ENCODE measurements at regions not wholly inside any gene's neighbourhood (a gene's known extent, or its start where the extent isn't known, plus 50 kb on each side); places are given as distances from the start of the nearest gene placed in this dataset.

DNA sequence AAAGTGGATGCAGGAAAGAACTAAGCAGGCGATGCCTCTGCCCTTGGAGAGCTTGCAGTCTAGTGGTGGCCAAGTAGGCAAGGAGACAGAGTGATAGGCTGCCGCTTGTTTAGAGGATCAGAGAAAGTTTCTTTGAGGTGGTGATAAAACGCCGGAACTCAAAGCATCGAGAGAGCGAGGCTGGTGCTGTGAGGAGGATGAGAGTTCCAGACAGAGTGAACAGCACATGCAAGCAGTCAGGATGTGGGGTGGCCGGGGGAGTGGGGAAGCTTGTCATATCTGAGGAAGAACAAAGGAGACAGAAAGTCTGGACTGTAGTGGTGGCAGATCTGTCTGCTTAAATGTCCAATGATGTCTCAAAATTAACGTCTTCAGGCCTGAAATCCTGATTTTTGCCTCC is 319.7 kb downstream of the SNAPC1 start:
- Histone ChIP-seq H3K27me3 (no peaks in the 10 kb centered on the region), H3K4me3 (no peak overlapping the region), H3K9me3 (replicated peaks in 1 of 3) (no peaks in the 10 kb centered on the region), H3K4me1 (replicated peaks in 1 of 2) (no peaks in the 10 kb centered on the region), H3K36me3 (replicated peaks in 1 of 2) (no peaks in the 10 kb centered on the region), H3K27ac (no peak overlapping the region)
- no peak for DNase-seq
- intact Hi-C loops (cut with DNase I): no loop called here
- TF ChIP-seq POLR2A (IDR thresholded peaks at IDR 0.05): no peak
- TF ChIP-seq, protein P1, sequence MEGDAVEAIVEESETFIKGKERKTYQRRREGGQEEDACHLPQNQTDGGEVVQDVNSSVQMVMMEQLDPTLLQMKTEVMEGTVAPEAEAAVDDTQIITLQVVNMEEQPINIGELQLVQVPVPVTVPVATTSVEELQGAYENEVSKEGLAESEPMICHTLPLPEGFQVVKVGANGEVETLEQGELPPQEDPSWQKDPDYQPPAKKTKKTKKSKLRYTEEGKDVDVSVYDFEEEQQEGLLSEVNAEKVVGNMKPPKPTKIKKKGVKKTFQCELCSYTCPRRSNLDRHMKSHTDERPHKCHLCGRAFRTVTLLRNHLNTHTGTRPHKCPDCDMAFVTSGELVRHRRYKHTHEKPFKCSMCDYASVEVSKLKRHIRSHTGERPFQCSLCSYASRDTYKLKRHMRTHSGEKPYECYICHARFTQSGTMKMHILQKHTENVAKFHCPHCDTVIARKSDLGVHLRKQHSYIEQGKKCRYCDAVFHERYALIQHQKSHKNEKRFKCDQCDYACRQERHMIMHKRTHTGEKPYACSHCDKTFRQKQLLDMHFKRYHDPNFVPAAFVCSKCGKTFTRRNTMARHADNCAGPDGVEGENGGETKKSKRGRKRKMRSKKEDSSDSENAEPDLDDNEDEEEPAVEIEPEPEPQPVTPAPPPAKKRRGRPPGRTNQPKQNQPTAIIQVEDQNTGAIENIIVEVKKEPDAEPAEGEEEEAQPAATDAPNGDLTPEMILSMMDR (IDR thresholded peaks at IDR 0.05): no peak
- WGBS, 4 donors: 70 to 75% (median 71%) methylated on average over 8 of the region's 8 CpGs

DNA sequence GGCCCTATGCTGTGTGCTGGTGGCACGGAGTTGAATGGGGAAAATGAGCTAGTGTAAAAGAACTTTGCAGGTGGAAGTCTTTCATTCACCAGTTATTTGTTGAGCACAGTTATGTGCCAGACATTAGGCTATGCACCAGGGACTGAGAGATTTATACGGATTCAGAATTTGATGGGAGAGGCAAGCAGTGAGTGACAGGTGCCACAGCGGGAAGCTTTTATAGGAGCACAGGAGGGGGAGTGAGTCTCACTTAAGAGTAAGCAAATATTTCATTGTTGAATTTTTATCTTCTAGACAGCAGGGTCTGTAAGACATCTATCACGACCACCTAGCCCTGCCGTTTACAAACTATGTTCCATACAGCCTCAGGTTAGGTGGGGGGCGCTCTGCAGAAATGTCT is 320.6 kb downstream of the SNAPC1 start:
- no peaks in the 10 kb centered on the region for H3K9me3 ChIP-seq (replicated peaks in 1 of 3)
- no peaks in the 10 kb centered on the region for H3K4me1 ChIP-seq (replicated peaks in 1 of 2)
- TF ChIP-seq, protein P1 (IDR thresholded peaks at IDR 0.05): no peak
- TF ChIP-seq POLR2A (IDR thresholded peaks at IDR 0.05): no peak
- intact Hi-C loops (cut with DNase I): no loop called here
- H3K27me3 ChIP-seq: no peaks in the 10 kb centered on the region
- no peak for DNase-seq
- H3K36me3 ChIP-seq (replicated peaks in 1 of 2): no peaks in the 10 kb centered on the region
- H3K4me3 ChIP-seq: no peak overlapping the region
- no peak overlapping the region for H3K27ac ChIP-seq
- WGBS, 4 donors: 58 to 74% (median 69%) methylated on average over 6 of the region's 6 CpGs

DNA sequence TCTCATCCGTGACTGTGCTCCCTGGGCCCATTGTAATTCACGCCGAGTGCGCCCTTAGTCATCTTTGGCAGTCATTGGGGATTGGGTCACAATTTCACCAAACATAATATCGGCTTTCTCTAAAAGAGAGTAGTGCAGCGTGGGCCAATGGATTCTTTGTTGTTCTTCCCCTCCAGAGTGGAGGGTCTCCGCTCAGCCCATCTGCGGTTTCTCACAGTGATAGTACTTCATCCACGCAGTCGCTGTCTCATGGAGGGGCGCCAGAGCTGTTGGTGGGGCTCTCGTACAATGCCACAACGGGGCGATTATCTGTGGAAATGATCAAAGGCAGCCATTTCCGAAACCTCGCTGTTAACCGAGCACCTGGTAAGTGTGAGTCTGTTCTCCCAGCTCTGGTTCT is 321.8 kb downstream of the SNAPC1 start:
- Histone ChIP-seq H3K36me3 (replicated peaks in 1 of 2) (no peaks in the 10 kb centered on the region), H3K27ac (no peak overlapping the region), H3K4me1 (replicated peaks in 1 of 2) (no peaks in the 10 kb centered on the region), H3K4me3 (no peak overlapping the region), H3K27me3 (no peaks in the 10 kb centered on the region), H3K9me3 (replicated peaks in 1 of 3) (no peaks in the 10 kb centered on the region)
- DNase-seq: no peak
- 83 to 90% (median 87%) methylated on average over 16 to 17 of the region's 17 CpGs for WGBS, 4 donors
- intact Hi-C loops (cut with DNase I): no loop called here
- TF ChIP-seq POLR2A (IDR thresholded peaks at IDR 0.05): no peak
- TF ChIP-seq, protein P1 (IDR thresholded peaks at IDR 0.05): no peak

DNA sequence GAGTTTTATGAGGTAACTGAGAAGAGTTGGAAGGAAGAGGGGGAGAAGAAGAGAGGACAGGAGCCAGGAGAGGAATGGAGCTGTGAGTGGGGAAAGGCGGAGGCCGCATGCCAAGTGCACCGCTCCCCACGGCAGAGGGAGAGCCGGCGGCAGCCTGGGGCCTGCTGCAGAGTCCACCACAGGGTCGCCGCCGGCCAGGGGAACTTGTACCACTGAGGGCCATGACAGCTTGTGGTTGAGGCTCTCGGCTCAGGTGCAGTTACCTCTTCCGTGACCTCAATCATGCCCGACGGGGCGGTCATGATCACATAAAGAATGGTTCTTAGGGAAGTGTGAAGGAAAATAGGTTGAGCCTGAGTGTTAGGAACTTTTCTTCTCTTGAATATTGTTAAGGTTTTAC is 325.0 kb downstream of the SNAPC1 start:
- Histone ChIP-seq H3K9me3 (replicated peaks in 1 of 3) (no peaks in the 10 kb centered on the region), H3K27me3 (no peaks in the 10 kb centered on the region), H3K4me1 (replicated peaks in 1 of 2) (no peaks in the 10 kb centered on the region), H3K27ac (no peak overlapping the region), H3K36me3 (replicated peaks in 1 of 2) (no peaks in the 10 kb centered on the region), H3K4me3 (no peak overlapping the region)
- no peak for DNase-seq
- 78 to 92% (median 87%) methylated on average over 12 to 14 of the region's 14 CpGs for WGBS, 4 donors
- TF ChIP-seq, protein P1 (IDR thresholded peaks at IDR 0.05): no peak
- no peak for TF ChIP-seq POLR2A (IDR thresholded peaks at IDR 0.05)
- intact Hi-C loops (cut with DNase I): no loop called here

Data from adrenal gland (tissue), 9 donors.